ENCODE measurements at regions not wholly inside any gene's neighbourhood (a gene's known extent, or its start where the extent isn't known, plus 50 kb on each side); places are given as distances from the start of the nearest gene placed in this dataset.

DNA sequence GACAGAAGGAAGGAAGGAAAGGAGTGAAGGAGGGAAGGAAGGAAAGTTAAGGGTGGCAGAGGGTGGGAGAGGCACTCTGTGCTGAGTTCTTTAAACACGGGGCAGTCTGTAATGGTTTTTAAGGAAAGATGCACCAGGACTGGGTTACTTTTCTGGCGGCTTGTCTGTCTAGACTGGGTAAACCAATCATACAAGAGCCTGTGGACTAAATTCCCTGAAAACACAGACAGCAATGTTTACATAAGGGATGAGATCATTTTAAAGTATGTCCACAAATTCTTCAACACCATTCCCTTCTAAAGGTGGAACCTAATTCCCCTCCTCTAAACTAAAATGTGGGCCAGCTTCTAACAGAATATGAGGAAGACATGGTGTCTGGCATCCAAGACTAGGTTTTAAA lies 235.5 kb upstream of the IGF1R start:
- intact Hi-C loops (cut with micrococcal nuclease; ENCODE audit: unreplicated experiment) = no loop called here
- CTCF ChIA-PET = no interaction called here
- no TSS peak for BruUV-seq (replicated peaks)

DNA sequence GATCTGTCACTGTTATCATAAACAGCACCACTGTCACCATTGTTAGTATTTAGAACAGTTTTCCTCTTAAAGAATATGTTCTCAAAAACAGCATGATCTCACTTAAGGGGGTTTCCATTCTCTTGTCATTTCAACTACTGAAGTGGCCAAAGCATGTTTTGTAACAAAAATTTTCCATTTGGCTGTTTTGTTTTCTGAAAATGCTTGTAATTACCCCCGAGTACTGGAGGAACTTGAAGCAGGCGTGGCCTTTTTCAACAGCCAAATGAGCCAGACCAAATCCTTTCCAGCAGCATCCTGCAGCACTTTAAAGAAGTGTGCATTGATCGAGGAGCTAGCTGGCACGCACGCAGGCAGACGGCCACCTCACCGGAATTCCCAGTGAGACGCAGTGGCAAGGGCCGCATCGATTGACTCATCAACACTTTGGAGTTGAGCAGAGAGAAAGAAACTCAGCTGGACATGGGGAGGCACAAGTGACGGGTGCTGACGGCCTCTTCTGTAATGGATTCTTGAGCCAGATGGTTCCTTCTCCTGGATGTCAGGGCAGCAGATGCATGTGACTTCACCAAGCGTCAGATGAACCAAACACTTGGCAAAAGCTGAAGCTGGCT lies 234.3 kb upstream of the IGF1R start:
- H3K4me3 ChIP-seq (ENCODE audit: low read depth, low read length) = no peak overlapping the region
- BruUV-seq (replicated peaks) = no TSS peak
- CTCF ChIA-PET = no interaction called here
- Mint-ChIP-seq H3K4me1 (ENCODE audit: low read depth, unreplicated experiment) (peaks cover 6% of the 10 kb centered on the region), H3K4me3 (ENCODE audit: unreplicated experiment) (no peak overlapping the region), H3K27ac (ENCODE audit: unreplicated experiment) (no peak overlapping the region), H3K27me3 (ENCODE audit: insufficient read depth, unreplicated experiment) (peaks cover 14% of the 10 kb centered on the region), H3K9me3 (ENCODE audit: unreplicated experiment) (peaks cover 12% of the 10 kb centered on the region), H3K36me3 (ENCODE audit: insufficient read depth, unreplicated experiment) (no peaks in the 10 kb centered on the region)
- no peaks in the 10 kb centered on the region for H3K9me3 ChIP-seq
- no peaks in the 10 kb centered on the region for H3K36me3 ChIP-seq (ENCODE audit: control insufficient read depth, insufficient read depth, low read length)
- no peaks in the 10 kb centered on the region for H3K4me1 ChIP-seq
- no peaks in the 10 kb centered on the region for H3K27me3 ChIP-seq (replicated peaks; ENCODE audit: control insufficient read depth, insufficient read depth, low read length)
- POLR2A ChIA-PET = no interaction called here
- TF ChIP-seq, protein P1, sequence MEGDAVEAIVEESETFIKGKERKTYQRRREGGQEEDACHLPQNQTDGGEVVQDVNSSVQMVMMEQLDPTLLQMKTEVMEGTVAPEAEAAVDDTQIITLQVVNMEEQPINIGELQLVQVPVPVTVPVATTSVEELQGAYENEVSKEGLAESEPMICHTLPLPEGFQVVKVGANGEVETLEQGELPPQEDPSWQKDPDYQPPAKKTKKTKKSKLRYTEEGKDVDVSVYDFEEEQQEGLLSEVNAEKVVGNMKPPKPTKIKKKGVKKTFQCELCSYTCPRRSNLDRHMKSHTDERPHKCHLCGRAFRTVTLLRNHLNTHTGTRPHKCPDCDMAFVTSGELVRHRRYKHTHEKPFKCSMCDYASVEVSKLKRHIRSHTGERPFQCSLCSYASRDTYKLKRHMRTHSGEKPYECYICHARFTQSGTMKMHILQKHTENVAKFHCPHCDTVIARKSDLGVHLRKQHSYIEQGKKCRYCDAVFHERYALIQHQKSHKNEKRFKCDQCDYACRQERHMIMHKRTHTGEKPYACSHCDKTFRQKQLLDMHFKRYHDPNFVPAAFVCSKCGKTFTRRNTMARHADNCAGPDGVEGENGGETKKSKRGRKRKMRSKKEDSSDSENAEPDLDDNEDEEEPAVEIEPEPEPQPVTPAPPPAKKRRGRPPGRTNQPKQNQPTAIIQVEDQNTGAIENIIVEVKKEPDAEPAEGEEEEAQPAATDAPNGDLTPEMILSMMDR (IDR thresholded peaks at IDR 0.05; ENCODE audit: insufficient read depth in 1 of 2, low read depth in 1 of 2, low read length in 1 of 2, severe bottlenecking in 1 of 2, unreplicated experiment in 1 of 2) = no peak
- DNase-seq = no peak
- intact Hi-C loops (cut with micrococcal nuclease; ENCODE audit: unreplicated experiment) = no loop called here

More for the DNA sequence above, 235.5 kb upstream of the IGF1R start:
- H3K4me1 Mint-ChIP-seq (ENCODE audit: low read depth, unreplicated experiment) = peaks cover 6% of the 10 kb centered on the region
- H3K36me3 ChIP-seq (ENCODE audit: control insufficient read depth, insufficient read depth, low read length) = no peaks in the 10 kb centered on the region
- POLR2A ChIA-PET = no interaction called here
- no peaks in the 10 kb centered on the region for H3K27me3 ChIP-seq (replicated peaks; ENCODE audit: control insufficient read depth, insufficient read depth, low read length)
- H3K27me3 Mint-ChIP-seq (ENCODE audit: insufficient read depth, unreplicated experiment) = peaks cover 14% of the 10 kb centered on the region
- H3K36me3 Mint-ChIP-seq (ENCODE audit: insufficient read depth, unreplicated experiment) = no peaks in the 10 kb centered on the region
- peaks cover 12% of the 10 kb centered on the region for H3K9me3 Mint-ChIP-seq (ENCODE audit: unreplicated experiment)
- no peaks in the 10 kb centered on the region for H3K9me3 ChIP-seq
- no peak overlapping the region for H3K4me3 Mint-ChIP-seq (ENCODE audit: unreplicated experiment)
- TF ChIP-seq, protein P1 (IDR thresholded peaks at IDR 0.05; ENCODE audit: insufficient read depth in 1 of 2, low read depth in 1 of 2, low read length in 1 of 2, severe bottlenecking in 1 of 2, unreplicated experiment in 1 of 2) = no peak
- DNase-seq = no peak
- no peak overlapping the region for H3K4me3 ChIP-seq (ENCODE audit: low read depth, low read length)
- H3K27ac Mint-ChIP-seq (ENCODE audit: unreplicated experiment) = no peak overlapping the region
- no peaks in the 10 kb centered on the region for H3K4me1 ChIP-seq

DNA sequence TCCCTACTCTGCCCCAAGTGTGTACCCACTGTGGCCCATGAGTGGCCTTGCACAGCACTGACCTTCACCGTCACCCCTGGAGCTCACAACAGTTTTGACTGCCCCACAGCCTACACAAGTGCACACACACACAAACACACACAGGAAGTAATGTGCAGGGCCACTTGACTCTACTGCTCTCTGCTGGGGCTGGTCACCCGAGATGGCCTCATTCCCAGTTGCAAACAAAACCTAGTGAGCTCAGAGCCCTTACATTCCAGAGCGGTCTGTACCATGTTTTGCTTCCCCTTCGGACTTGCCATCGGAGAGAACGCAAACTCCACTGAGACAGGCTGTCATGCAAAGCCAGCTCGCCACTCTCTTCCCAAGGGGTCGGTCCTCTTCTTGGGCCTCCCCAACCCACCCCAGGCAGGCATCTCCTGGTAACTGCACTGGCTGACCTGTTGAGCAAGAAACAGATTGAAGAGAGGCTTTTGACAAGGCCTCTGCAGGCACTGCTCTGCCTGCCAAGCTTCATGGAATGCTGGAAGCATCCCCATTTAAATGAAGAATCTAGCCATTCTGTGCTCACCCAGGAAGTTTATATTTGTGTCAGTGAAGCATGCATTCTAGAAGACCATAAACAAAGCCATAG lies 232.0 kb upstream of the IGF1R start:
- no peaks in the 10 kb centered on the region; the same call in 1 of the 2 replicates for H3K27me3 ChIP-seq (replicated peaks; ENCODE audit: control insufficient read depth, insufficient read depth, low read length)

More for the DNA sequence above, 232.0 kb upstream of the IGF1R start:
- TF ChIP-seq, protein P1 (IDR thresholded peaks at IDR 0.05; ENCODE audit: insufficient read depth in 1 of 2, low read depth in 1 of 2, low read length in 1 of 2, severe bottlenecking in 1 of 2, unreplicated experiment in 1 of 2) = no peak
- Mint-ChIP-seq H3K4me3 (ENCODE audit: unreplicated experiment) (no peak overlapping the region), H3K36me3 (ENCODE audit: insufficient read depth, unreplicated experiment) (no peaks in the 10 kb centered on the region), H3K9me3 (ENCODE audit: unreplicated experiment) (peaks cover 10% of the 10 kb centered on the region), H3K4me1 (ENCODE audit: low read depth, unreplicated experiment) (peaks cover 6% of the 10 kb centered on the region), H3K27me3 (ENCODE audit: insufficient read depth, unreplicated experiment) (peaks cover 25% of the 10 kb centered on the region), H3K27ac (ENCODE audit: unreplicated experiment) (no peak overlapping the region)
- Histone ChIP-seq H3K4me1 (peaks cover 2% of the 10 kb centered on the region; the same call in 1 of the 2 replicates), H3K36me3 (ENCODE audit: control insufficient read depth, insufficient read depth, low read length) (no peaks in the 10 kb centered on the region), H3K4me3 (ENCODE audit: low read depth, low read length) (no peak overlapping the region), H3K9me3 (no peaks in the 10 kb centered on the region)
- POLR2A ChIA-PET = interaction anchor here (0.6 kb wide), 1 partner anchor 37 kb away, joined by 6 read pairs; no protein-coding TSS in a partner anchor
- no TSS peak for BruUV-seq (replicated peaks)
- no peak for DNase-seq
- CTCF ChIA-PET = no interaction called here
- intact Hi-C loops (cut with micrococcal nuclease; ENCODE audit: unreplicated experiment) = no loop called here

Data from Caco-2 (cell line).